Left renal cortex interstitium (tissue), 4 donors: ENCODE measurements at regions not wholly inside any gene's neighbourhood (a gene's known extent, or its start where the extent isn't known, plus 50 kb on each side); places are given as distances from the start of the nearest gene placed in this dataset.
A peak's percentile ranks its signal among the peaks of the same experiment; 100 is the strongest.
"Not testable (repeated sequence)": the region's sequence is repeated elsewhere in the genome, so short reads cannot be mapped to it uniquely, and the experiment has no call there.

Experiments
- DNase-seq, 4 donors: peaks; one replicate each; pipeline ENCODE4 v3.0.0-alpha.2; 2013; ENCODE audit warnings: low read depth in 4 of 4, low spot score in 2 of 4, missing footprints in 1 of 4

DNA sequence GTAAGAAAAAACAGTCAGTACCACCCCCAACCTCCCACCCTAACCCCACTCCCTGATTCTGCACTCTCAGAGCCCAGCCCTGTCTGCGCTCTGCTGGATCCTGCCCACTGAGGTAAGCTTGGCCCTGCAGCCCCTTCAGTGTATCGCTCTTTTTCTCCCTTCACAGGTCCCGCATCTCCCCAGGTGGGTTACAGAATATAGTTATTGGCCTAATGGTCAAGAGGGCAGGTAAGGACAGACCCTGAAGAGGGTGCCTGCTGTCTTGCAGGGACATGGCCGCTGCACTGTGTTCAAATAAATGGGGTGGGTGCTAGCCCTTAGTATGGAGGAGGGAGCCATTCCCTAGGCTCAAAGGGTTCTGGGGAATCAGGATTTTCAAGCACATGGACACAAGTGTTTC, 135.7 kb downstream of the ADSS2 start:
- no peak for DNase-seq

DNA sequence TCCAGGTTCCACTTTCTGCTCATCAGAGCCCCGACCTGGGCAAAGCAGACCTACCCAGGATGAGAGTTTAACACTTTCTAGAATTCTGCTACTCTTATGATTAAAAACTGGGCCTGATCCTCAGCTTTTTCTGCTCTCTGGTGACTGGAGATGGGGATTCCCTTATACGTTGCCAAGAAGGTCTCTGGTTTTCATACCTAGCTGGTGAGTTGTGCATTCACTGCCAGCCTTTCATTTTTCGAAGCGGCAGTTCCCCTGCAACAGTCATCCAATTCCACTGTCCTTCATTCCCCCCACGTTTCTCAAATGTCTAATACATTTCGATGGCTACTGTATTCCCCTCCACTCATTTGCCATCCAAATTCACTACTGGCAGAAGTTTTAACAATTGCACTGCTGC, 135.3 kb downstream of the ADSS2 start:
- no peak for DNase-seq

DNA sequence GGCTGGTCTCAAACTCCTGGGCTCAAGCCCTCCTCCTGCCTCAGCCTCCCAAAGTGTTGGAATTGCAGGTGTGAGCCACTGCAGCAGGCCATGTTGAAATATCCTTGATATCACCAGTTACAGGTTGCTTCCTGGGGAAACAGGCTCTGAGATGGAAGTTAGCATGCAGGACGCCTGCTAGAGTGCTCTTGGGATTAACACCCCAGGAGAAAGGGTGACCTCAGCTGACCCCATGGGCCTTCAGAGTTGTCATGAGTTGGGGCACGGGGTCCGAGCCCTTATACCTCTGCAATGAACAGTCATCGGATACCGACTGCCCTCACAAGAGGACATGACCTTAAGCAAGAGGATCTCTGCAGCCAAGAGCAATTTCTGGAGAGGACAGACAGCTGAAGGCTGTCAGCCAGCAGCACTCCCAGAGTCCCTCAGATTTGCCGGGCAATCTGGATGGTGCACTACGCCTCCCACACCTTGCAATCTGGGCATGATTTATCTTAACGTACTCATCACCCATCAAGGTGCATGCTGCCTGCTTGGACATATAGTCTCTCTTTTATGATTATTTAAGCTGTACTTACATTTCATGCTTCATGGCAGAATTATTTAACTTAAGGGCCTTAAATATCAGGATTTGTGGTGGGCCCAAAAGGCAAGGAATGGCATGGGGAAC, 134.6 kb downstream of the ADSS2 start:
- DNase-seq, result no peak

GRCh38 chr1:244318078-244318477, 133.6 kb downstream of the ADSS2 start:
- no peak for DNase-seq

DNA sequence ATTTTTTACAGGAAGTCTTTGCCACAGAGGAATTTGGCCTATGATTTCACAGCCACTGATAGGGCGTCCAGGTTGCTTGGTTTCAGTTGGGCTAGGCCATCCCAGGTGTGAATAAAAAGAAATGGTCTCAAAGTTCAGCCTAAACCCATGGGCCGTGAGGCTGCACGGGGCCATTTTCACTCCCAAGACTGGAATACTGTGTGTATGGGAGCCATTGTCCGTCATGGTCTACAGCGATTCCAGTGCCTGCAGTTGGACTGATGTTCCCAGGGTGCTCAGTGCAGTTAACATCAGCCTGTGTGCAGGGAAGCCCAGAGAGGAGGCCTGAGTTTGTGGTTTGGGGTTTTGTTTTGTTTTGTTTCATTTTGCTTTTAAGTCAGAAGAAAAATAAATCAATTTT, 133.2 kb downstream of the ADSS2 start:
- DNase-seq, result no peak

GRCh38 chr1:244319283-244320132, 132.2 kb downstream of the ADSS2 start:
- DNase-seq, result no peak

- no peak for DNase-seq
These were observed 129.5 kb downstream of the ADSS2 start for GRCh38 chr1:244322181-244322580.

DNA sequence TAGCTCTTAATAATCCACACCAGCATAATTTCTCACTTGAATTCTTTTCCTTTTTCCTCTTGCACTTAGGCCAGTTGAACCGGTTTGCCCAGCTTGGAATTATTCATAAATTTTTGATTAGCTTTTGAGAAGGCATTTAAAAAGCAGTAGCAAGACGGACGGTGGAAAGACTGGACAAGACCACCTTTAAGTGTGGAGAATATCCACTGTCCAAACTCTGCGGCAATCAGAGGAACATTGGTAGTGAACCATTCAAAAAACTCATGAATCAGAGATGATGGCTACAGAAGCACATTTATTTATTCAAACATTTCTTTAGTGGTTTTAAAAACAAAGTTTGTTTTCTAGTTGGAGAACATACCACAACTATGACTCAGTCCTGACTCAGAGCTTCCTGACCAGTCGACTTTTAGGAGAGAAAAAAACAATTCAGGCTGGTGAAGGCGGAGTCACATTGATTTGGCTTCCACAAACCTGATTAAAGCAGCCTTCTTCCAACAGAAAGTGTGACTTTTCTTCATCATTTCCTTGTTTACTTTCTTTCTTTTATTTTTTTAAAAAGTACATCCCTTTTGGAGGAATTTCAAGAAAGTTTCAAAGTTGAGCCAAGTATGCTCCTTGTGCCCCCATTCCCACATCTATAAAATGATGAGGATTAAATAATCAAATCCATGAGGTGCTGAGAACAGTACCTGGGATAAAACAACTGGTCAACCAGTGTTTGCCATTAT, 128.8 kb downstream of the ADSS2 start:
- DNase-seq, result peak in 2 of 4 donors; percentile 22 to 52

GRCh38 chr1:244324176-244324883, 127.4 kb downstream of the ADSS2 start:
- DNase-seq, result no peak

- DNase-seq, result no peak
These were observed 126.5 kb downstream of the ADSS2 start for GRCh38 chr1:244325056-244325758.

DNA sequence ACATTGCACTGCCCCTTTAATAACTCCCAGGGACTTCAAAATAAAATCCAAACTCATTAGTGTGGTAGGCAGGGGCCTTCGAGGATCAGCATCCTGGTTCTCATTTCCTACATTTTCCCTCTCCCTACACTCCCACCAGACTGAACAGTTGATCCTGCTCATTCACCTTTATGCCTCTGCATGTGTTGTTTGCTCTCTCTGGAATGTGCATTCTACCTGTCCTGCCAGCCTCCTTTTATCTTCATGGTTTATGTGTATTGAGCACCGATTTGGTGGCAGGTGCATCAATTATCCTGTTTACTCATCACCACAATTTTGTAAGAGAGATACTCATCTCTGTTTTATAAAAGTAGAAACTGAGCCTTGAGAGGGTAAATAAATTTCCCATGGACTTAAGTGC, 125.0 kb downstream of the ADSS2 start:
- no peak for DNase-seq

- DNase-seq, result no peak
These were observed 124.2 kb downstream of the ADSS2 start for GRCh38 chr1:244327533-244327932.

GRCh38 chr1:244328476-244328875, 123.2 kb downstream of the ADSS2 start:
- DNase-seq, result no peak

- no peak for DNase-seq
These were observed 122.0 kb downstream of the ADSS2 start for GRCh38 chr1:244329591-244330317.

GRCh38 chr1:244330318-244330625, 121.4 kb downstream of the ADSS2 start:
- no peak for DNase-seq

- DNase-seq, result not testable (repeated sequence)
These were observed 118.9 kb downstream of the ADSS2 start for GRCh38 chr1:244332761-244333160.

DNA sequence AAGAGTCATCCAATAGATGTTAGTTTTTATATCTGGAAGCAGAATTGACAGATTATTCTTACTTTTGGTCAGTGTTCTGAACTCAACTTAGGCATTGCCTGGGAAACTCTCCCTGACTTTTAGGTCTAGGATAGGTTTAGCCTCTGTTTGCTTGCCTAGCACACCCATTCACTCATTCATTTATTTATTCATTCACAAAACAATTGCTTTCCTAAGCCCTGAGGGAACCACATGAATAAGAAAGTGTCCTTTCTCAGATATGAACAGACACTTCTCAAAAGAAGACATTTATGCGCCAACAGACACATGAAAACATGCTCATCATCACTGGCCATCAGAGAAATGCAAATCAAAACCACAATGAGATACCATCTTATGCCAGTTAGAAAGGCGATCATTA, 117.4 kb downstream of the ADSS2 start:
- DNase-seq, result not testable (repeated sequence)

GRCh38 chr1:244334842-244335241, 116.9 kb downstream of the ADSS2 start:
- not testable (repeated sequence) for DNase-seq

DNA sequence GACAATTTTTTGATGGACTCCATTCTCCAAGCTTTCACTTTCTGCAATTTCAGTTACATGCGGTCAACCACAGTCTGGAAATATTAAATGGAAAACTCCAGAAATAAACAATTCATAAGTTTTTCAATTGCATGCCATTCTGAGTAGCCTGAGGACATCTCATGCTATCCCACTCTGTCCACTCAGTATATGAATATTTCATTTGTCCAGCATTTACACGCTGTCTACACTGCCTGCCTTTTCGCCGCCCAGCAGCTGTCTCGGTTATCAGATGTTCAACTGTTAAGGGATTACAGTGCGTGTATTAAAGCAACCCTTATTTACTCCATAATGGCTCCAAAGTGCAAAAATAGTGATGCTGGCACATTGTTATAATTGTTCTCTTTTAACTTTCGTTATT, 116.3 kb downstream of the ADSS2 start:
- no peak for DNase-seq
